Left ventricle myocardium inferior (tissue), 1 donor: ENCODE measurements at regions not wholly inside any gene's neighbourhood (a gene's known extent, or its start where the extent isn't known, plus 50 kb on each side); places are given as distances from the start of the nearest gene placed in this dataset.

Experiments used
- DNase-seq: peaks from one replicate; pipeline ENCODE4 v3.0.0-alpha.2; 2020
- H3K27ac ChIP-seq: fragments of 200-600 bp; replicated peaks from 2 replicates; pipeline ENCODE4 v1.8.0; 2021
- H3K27me3 ChIP-seq: fragments of 200-600 bp; 2 replicates; pipeline ENCODE4 v1.8.0; 2021; ENCODE audit warnings: low read depth
- H3K36me3 ChIP-seq: fragments of 200-600 bp; 2 replicates; pipeline ENCODE4 v1.8.0; 2021
- H3K4me1 ChIP-seq: fragments of 200-600 bp; 2 replicates; pipeline ENCODE4 v1.8.0; 2021
- H3K4me3 ChIP-seq: fragments of 200-600 bp; 2 replicates; pipeline ENCODE4 v1.8.0; 2021; ENCODE audit warnings: mild to moderate bottlenecking, moderate library complexity
- H3K9me3 ChIP-seq: fragments of 200-600 bp; replicated peaks from 2 replicates; pipeline ENCODE4 v1.8.0; 2021
- CTCF ChIP-seq: fragments of 200-600 bp; IDR thresholded peaks from 2 replicates; pipeline ENCODE4 v1.8.0; 2021; ENCODE audit warnings: antibody characterized with exemption, mild to moderate bottlenecking, borderline replicate concordance
- intact Hi-C: fragments of 100-400 bp; cut with micrococcal nuclease; formaldehyde crosslinking; loops from one replicate; pipeline ENCODE4 v1.11.0; 2022
- donor health status: DM: no; HTN: yes; CAD: no; lungs with severe emphysema.

GRCh38 chr2:234679741-234680687, 183.1 kb upstream of the ARL4C start:
- TF ChIP-seq CTCF: no peak
- Histone ChIP-seq H3K4me3 (no peak overlapping the region), H3K36me3 (no peaks in the 10 kb centered on the region), H3K27me3 (no peaks in the 10 kb centered on the region), H3K27ac (peak overlapping the region; percentile 54), H3K9me3 (no peaks in the 10 kb centered on the region), H3K4me1 (peaks cover 20% of the 10 kb centered on the region)
- intact Hi-C loops: no loop called here
- DNase-seq: peak; percentile 60

- peaks cover 20% of the 10 kb centered on the region for H3K4me1 ChIP-seq
- no peaks in the 10 kb centered on the region for H3K27me3 ChIP-seq
- H3K4me3 ChIP-seq: no peak overlapping the region
- intact Hi-C loops: no loop called here
- TF ChIP-seq CTCF: no peak
- peak overlapping the region; percentile 54 for H3K27ac ChIP-seq
- no peaks in the 10 kb centered on the region for H3K36me3 ChIP-seq
- no peaks in the 10 kb centered on the region for H3K9me3 ChIP-seq
- DNase-seq: no peak
Observed at GRCh38 chr2:234679301-234679740, 182.4 kb upstream of the ARL4C start.

- Histone ChIP-seq H3K4me1 (peaks cover 20% of the 10 kb centered on the region), H3K27ac (no peak overlapping the region), H3K4me3 (no peak overlapping the region), H3K27me3 (no peaks in the 10 kb centered on the region), H3K36me3 (no peaks in the 10 kb centered on the region), H3K9me3 (no peaks in the 10 kb centered on the region)
- no peak for TF ChIP-seq CTCF
- intact Hi-C loops: no loop called here
- DNase-seq: no peak
Observed at GRCh38 chr2:234678711-234679110, 181.8 kb upstream of the ARL4C start.

- Histone ChIP-seq H3K4me1 (peaks cover 20% of the 10 kb centered on the region), H3K9me3 (no peaks in the 10 kb centered on the region), H3K4me3 (no peak overlapping the region), H3K27me3 (no peaks in the 10 kb centered on the region), H3K27ac (no peak overlapping the region), H3K36me3 (no peaks in the 10 kb centered on the region)
- no peak for DNase-seq
- TF ChIP-seq CTCF: no peak
- intact Hi-C loops: no loop called here
Observed at GRCh38 chr2:234677758-234678538, 181.1 kb upstream of the ARL4C start.

GRCh38 chr2:234676783-234677450, 180.0 kb upstream of the ARL4C start:
- DNase-seq: no peak
- Histone ChIP-seq H3K27ac (no peak overlapping the region), H3K27me3 (no peaks in the 10 kb centered on the region), H3K36me3 (no peaks in the 10 kb centered on the region), H3K9me3 (no peaks in the 10 kb centered on the region), H3K4me3 (no peak overlapping the region), H3K4me1 (peaks cover 20% of the 10 kb centered on the region)
- TF ChIP-seq CTCF: no peak
- intact Hi-C loops: no loop called here
